ENCODE measurements at regions not wholly inside any gene's neighbourhood (a gene's known extent, or its start where the extent isn't known, plus 50 kb on each side); places are given as distances from the start of the nearest gene placed in this dataset.

GRCh38 chr20:40856653-40857052 is 167.6 kb upstream of the MAFB start:
- no peak for FAIRE-seq
- DNase-seq (ENCODE audit: insufficient read length, low spot score): no peak
- TF ChIP-seq TAF1 (IDR thresholded peaks at IDR 0.05; ENCODE audit: low read depth, low read length) (no peak), POLR2A (IDR thresholded peaks at IDR 0.05; ENCODE audit: low read depth, low read length) (no peak), POLR2AphosphoS5 (IDR thresholded peaks at IDR 0.05; ENCODE audit: low read depth, low read length) (no peak), SPI1 (IDR thresholded peaks at IDR 0.05; ENCODE audit: low read depth, low read length) (no peak), POU2F2 (IDR thresholded peaks at IDR 0.05; ENCODE audit: low read depth, low read length) (no peak), PAX5 (IDR thresholded peaks at IDR 0.05; ENCODE audit: insufficient read depth, low read length, severe bottlenecking) (no peak)

GRCh38 chr20:40860487-40860902 is 168.1 kb upstream of the TOP1 start:
- DNase-seq (ENCODE audit: insufficient read length, low spot score): no peak
- no peak for FAIRE-seq
- TF ChIP-seq POLR2A (IDR thresholded peaks at IDR 0.05; ENCODE audit: low read depth, low read length) (no peak), PAX5 (IDR thresholded peaks at IDR 0.05; ENCODE audit: insufficient read depth, low read length, severe bottlenecking) (no peak), POU2F2 (IDR thresholded peaks at IDR 0.05; ENCODE audit: low read depth, low read length) (no peak), POLR2AphosphoS5 (IDR thresholded peaks at IDR 0.05; ENCODE audit: low read depth, low read length) (no peak), TAF1 (IDR thresholded peaks at IDR 0.05; ENCODE audit: low read depth, low read length) (no peak), SPI1 (IDR thresholded peaks at IDR 0.05; ENCODE audit: low read depth, low read length) (no peak)

- FAIRE-seq: no peak
- TF ChIP-seq TAF1 (IDR thresholded peaks at IDR 0.05; ENCODE audit: low read depth, low read length): no peak
- DNase-seq (ENCODE audit: insufficient read length, low spot score): no peak
Measured at GRCh38 chr20:40861427-40862008, 167.1 kb upstream of the TOP1 start.

GRCh38 chr20:40863355-40863919 is 165.2 kb upstream of the TOP1 start:
- DNase-seq (ENCODE audit: insufficient read length, low spot score): no peak
- TF ChIP-seq POLR2AphosphoS5 (IDR thresholded peaks at IDR 0.05; ENCODE audit: low read depth, low read length): no peak
- no peak for TF ChIP-seq POLR2A (IDR thresholded peaks at IDR 0.05; ENCODE audit: low read depth, low read length)
- TF ChIP-seq PAX5 (IDR thresholded peaks at IDR 0.05; ENCODE audit: insufficient read depth, low read length, severe bottlenecking): no peak
- no peak for TF ChIP-seq POU2F2 (IDR thresholded peaks at IDR 0.05; ENCODE audit: low read depth, low read length)
- FAIRE-seq: no peak

- no peak for FAIRE-seq
- DNase-seq (ENCODE audit: insufficient read length, low spot score): no peak
- TF ChIP-seq POLR2A (IDR thresholded peaks at IDR 0.05; ENCODE audit: low read depth, low read length) (no peak), TAF1 (IDR thresholded peaks at IDR 0.05; ENCODE audit: low read depth, low read length) (no peak), POLR2AphosphoS5 (IDR thresholded peaks at IDR 0.05; ENCODE audit: low read depth, low read length) (no peak), PAX5 (IDR thresholded peaks at IDR 0.05; ENCODE audit: insufficient read depth, low read length, severe bottlenecking) (no peak), POU2F2 (IDR thresholded peaks at IDR 0.05; ENCODE audit: low read depth, low read length) (no peak), SPI1 (IDR thresholded peaks at IDR 0.05; ENCODE audit: low read depth, low read length) (no peak)
Measured at GRCh38 chr20:40864470-40864869, 164.2 kb upstream of the TOP1 start.

GRCh38 chr20:40865095-40865494 is 163.5 kb upstream of the TOP1 start:
- no peak for FAIRE-seq
- TF ChIP-seq POLR2AphosphoS5 (IDR thresholded peaks at IDR 0.05; ENCODE audit: low read depth, low read length): no peak
- no peak for TF ChIP-seq POU2F2 (IDR thresholded peaks at IDR 0.05; ENCODE audit: low read depth, low read length)
- TF ChIP-seq SPI1 (IDR thresholded peaks at IDR 0.05; ENCODE audit: low read depth, low read length): no peak
- no peak for TF ChIP-seq PAX5 (IDR thresholded peaks at IDR 0.05; ENCODE audit: insufficient read depth, low read length, severe bottlenecking)
- TF ChIP-seq POLR2A (IDR thresholded peaks at IDR 0.05; ENCODE audit: low read depth, low read length): no peak
- TF ChIP-seq TAF1 (IDR thresholded peaks at IDR 0.05; ENCODE audit: low read depth, low read length): no peak
- DNase-seq (ENCODE audit: insufficient read length, low spot score): no peak

- FAIRE-seq: no peak
- TF ChIP-seq POLR2A (IDR thresholded peaks at IDR 0.05; ENCODE audit: low read depth, low read length) (no peak), PAX5 (IDR thresholded peaks at IDR 0.05; ENCODE audit: insufficient read depth, low read length, severe bottlenecking) (no peak), POU2F2 (IDR thresholded peaks at IDR 0.05; ENCODE audit: low read depth, low read length) (no peak), POLR2AphosphoS5 (IDR thresholded peaks at IDR 0.05; ENCODE audit: low read depth, low read length) (no peak), TAF1 (IDR thresholded peaks at IDR 0.05; ENCODE audit: low read depth, low read length) (no peak), SPI1 (IDR thresholded peaks at IDR 0.05; ENCODE audit: low read depth, low read length) (no peak)
- DNase-seq (ENCODE audit: insufficient read length, low spot score): no peak
Measured at GRCh38 chr20:40866056-40866455, 162.6 kb upstream of the TOP1 start.

- DNase-seq (ENCODE audit: insufficient read length, low spot score) (no peak), FAIRE-seq (no peak)
- no peak for TF ChIP-seq SPI1 (IDR thresholded peaks at IDR 0.05; ENCODE audit: low read depth, low read length)
- no peak for TF ChIP-seq POLR2A (IDR thresholded peaks at IDR 0.05; ENCODE audit: low read depth, low read length)
- no peak for TF ChIP-seq TAF1 (IDR thresholded peaks at IDR 0.05; ENCODE audit: low read depth, low read length)
- TF ChIP-seq POLR2AphosphoS5 (IDR thresholded peaks at IDR 0.05; ENCODE audit: low read depth, low read length): no peak
- TF ChIP-seq PAX5 (IDR thresholded peaks at IDR 0.05; ENCODE audit: insufficient read depth, low read length, severe bottlenecking): no peak
- no peak for TF ChIP-seq POU2F2 (IDR thresholded peaks at IDR 0.05; ENCODE audit: low read depth, low read length)
Measured at GRCh38 chr20:40868551-40869217, 159.9 kb upstream of the TOP1 start.

- TF ChIP-seq SPI1 (IDR thresholded peaks at IDR 0.05; ENCODE audit: low read depth, low read length) (no peak), POLR2AphosphoS5 (IDR thresholded peaks at IDR 0.05; ENCODE audit: low read depth, low read length) (no peak), POLR2A (IDR thresholded peaks at IDR 0.05; ENCODE audit: low read depth, low read length) (no peak), TAF1 (IDR thresholded peaks at IDR 0.05; ENCODE audit: low read depth, low read length) (no peak), POU2F2 (IDR thresholded peaks at IDR 0.05; ENCODE audit: low read depth, low read length) (no peak)
- DNase-seq (ENCODE audit: insufficient read length, low spot score) (no peak), FAIRE-seq (no peak)
Measured at GRCh38 chr20:40869218-40870147, 159.1 kb upstream of the TOP1 start.
